Left renal pelvis (tissue), 4 donors: ENCODE measurements at regions not wholly inside any gene's neighbourhood (a gene's known extent, or its start where the extent isn't known, plus 50 kb on each side); places are given as distances from the start of the nearest gene placed in this dataset.
"Not testable (repeated sequence)": the region's sequence is repeated elsewhere in the genome, so short reads cannot be mapped to it uniquely, and the experiment has no call there.

ENCODE experiments used
- DNase-seq, 4 donors: peaks; one replicate each; pipeline ENCODE4 v3.0.0-alpha.2; 2013; ENCODE audit warnings: low read depth in 4 of 4, low spot score in 3 of 4

DNA sequence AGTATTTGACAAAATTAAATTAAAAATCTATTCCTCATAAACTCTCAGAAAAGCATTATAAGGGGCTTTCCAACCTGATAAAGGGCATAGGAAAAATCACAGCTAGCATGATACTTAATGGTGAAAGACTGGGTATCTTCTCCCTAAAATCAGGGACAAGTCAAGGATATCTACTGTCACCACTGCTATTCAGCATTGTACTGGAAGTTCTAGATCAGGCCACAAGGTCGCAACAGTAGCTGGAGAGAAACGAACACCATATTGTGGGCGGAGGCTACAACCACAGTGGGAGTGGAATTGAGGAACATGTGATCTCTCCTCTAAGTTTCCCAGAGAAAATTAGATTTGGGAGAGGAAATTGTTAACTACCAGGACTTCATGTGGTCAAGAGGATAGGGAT, 70.0 kb upstream of the NAMPT start:
- no peak for DNase-seq

DNA sequence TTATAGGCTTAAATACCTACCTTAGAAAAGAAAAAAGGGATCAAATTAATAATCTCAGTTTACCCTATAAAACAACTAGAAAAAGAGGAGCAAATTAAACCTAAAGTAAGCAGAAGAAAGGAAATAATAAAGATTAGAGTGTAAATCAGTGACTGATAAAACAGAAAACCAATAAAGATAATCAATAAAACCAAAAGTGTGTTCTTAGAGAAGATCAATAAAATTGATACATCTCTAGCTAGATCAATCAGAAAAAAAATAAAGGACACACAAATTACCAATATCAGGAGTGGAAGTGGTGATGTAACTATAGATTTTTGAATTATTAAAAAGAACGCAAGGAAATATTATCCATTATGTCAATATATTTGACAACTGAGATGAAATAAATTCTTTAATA, 69.2 kb upstream of the NAMPT start:
- no peak for DNase-seq

DNA sequence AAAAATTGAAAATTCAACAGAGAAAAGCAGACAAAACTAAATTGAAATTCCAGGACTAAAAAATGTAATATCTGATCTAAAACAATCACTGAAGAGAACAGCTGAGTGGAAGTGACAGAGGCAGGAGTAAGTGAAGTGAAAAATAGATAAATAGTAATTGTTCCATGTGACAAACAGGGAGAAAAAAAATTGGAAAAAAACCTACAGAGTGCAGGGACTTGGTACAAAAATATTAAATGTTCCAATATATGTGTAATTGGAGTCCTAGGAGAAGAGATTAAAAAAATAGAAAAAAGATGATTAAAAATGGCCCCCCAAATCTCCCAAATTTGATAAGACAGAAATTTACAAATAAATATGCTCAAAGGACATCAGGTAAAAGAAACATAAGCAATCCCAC, 63.4 kb upstream of the NAMPT start:
- DNase-seq: no peak

DNA sequence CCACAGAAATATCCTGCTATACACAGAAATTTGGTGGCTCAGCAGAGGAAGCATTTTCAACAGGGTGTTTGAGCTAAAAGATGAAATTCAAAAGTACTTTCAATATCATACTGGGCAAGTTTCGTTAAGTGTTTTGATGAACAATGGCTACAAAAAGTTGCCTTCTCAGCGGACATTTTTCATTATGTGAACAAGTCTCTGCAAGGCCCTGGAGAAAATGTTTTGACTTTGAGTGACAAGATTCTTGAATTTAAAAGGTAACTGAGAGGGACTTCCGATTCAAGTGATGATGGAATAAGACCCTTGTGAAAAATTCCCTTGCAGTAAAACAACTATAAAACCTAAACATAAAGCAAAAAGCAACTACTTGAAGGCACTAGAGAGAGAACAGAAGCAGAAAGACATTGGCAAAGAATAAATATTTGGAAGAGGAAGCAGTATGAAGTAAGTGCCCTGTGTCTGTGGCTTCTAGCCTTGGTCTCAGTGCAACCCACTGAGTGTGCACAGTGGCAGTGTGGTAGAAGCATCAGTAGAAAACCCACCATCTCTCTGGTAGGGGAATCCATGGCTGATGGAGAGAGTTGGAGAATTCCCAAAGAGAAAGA, 62.5 kb upstream of the NAMPT start:
- DNase-seq: no peak

DNA sequence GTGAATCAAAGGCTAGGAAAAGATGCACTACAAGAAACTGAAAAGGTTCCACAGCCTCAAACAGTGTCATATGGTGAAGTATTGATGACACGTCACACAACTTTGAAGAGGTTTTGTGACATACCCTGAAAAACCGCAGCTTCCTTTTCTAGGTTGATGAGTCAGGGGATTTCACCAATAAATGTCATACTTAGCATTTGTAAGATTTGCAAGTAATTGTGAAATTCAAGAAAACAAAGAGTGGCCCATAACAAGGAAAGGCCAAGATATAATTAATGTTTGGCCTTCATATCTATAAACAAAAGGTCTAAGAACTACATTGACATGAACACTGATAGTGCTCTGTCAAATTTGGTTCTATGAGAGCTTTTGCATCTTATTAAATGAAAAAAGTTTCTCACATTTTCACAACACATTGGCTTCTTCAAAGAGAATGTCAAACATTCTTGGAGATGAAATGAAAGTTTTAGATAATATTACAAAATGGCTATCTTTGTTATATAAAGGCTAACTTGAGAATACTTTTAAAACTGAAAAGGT, 62.0 kb upstream of the NAMPT start:
- no peak for DNase-seq

DNA sequence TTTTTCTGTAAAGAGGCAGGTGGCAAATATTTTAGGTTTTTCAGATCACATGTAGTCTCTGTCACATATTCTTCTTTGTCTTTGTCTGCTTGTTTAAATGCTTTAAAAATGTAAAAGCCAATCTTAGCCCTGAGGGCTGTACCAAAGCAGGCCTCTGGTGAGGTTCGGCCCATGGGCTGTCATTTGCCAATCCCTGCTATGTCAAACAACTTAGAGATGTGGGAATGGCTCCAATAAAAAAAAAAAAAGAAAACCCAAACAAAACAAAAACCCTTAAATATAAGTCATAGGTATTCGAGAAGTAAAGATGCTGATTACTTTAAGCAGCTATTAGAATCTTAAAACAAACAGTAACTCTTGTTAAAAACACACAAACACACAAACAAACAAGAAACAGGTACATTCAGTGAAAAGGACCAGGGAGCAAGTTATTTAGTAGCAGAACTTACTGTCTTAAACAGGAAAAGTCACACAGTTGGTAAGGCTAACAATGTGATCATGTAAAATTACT, 61.4 kb upstream of the NAMPT start:
- no peak for DNase-seq

DNA sequence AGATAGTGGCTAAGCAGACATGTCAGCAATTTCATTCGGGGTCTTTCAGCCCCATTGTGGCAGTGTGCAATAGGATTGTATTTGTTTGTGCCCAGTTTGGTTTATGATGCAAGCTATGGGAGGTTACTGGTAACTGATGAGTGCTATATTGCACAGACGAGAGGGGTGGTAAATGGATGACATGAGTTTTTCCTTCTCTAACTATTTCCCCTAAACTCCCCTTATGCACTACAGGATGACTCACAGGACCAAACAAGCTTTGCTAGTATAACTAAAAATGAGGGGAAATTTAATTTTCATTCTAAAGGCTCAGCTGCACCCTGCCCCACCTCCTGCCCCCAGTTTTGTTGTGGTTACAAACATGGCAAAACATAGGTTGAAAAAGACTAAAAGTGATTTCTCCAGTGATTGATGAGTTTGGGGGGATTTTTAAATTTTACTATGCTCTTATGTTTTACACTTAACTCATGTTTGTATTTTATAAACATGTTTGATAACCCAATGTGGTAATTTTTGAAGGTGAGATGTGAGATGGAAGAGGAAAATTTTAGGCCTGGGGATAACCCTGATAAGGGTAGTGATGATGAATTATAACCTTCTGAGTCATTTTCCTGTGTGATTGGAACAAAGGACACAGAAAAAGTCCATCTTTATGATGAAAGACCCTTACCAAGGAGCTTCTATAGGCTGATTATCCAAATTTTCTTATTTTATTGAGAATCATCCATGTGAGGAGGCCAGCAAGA, 60.8 kb upstream of the NAMPT start:
- DNase-seq: no peak

DNA sequence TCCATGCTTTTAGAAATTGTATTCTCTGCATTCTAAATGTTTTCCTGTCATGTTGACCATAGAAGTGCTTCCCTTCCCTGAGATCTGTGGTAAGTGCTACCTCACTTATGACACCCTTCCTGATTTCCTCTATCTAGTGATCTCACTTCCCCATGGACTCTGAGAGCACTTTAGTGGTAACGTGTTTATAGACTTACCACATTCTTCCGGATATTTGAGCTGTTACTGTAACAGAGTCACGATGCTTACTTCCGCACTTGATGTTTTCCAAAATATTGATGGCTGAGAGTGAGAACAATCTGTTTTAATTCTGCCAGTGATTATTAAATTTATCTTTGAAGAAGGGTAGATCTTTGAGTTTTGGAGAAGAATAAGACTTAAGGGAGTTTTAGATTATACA, 60.1 kb upstream of the NAMPT start:
- no peak for DNase-seq

DNA sequence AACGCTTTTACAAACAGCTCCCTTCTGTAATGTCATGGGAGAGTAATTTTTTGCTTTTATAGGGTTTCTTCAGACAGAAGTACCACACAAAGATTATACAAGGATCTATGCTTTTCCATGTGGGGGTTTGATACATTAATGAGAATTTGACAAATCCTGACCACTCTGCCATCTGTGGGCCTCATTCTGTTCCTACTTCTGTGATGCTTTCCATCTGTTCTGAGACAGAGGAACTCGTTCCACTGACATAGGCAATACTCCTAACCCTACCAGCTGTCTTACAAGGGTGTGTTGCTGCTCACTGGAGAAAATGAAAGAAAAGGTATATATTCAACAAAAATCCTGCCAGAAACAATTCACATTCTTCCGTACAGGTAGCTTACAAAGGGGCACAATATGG, 59.4 kb upstream of the NAMPT start:
- DNase-seq: no peak

DNA sequence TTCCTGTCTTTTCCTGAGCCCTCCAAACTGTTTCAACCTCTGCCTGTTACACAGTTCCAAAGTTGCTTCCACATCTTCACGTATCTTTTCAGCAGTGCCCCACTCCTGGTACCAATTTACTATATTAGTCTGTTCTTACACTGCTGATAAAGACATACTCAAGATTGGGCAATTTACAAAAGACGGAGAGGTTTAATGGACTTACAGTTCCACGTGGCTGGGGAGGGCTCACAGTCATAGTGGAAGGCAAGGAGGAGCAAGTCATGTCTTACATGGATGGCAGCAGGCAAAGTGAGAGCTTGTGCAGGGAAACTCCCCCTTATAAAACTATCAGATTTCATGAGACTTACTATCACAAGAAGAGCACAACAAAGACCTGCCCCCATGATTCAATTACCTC, 57.3 kb upstream of the NAMPT start:
- not testable (repeated sequence) for DNase-seq

DNA sequence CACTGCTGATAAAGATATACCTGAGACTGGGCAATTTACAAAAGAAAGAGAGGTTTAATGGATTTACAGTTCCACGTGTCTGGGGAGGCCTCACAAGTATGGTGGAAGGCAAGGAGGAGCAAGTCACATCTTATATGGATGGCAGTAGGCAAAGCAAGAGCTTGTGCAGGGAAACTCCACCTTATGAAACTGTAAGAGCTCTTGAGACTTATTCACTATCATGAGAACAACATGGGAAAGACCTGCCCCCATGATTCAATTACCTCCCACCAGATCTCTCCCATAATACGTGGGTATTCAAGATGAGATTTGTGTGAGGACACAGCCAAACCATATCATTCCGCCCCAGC, 55.4 kb upstream of the NAMPT start:
- not testable (repeated sequence) for DNase-seq

DNA sequence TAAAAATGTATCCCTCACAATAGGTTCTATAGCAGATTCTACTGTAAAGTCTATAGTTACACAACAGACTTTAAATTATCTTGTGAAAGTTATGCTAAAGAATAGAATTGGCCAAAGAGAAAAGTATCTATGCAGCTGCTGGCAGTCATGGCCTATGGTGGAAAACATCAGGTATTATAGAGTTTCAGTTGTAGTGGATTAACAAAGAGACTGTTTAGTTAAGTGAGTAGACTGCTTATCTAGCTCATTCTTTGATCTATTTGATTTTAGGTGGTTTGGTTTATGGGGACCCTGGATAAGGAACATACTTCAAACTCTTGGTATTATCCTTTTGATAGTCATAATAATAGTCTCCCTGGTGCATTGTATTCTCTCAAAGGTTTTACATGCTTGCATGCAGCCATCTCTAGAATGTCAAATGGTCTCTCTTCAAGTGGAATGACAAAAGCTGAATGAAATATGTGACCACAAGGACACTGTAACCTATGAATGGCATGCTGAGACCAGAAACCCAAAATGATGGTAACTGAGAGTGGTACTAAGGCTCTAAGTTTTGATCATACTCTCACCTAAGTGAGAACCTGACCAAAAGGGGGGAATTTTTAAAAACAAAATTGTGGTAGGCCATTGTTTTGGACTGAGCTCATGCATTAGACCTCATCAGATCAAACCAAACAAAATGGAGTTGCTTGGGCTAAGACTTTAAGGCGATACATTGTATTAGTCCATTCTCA, 54.9 kb upstream of the NAMPT start:
- no peak for DNase-seq

DNA sequence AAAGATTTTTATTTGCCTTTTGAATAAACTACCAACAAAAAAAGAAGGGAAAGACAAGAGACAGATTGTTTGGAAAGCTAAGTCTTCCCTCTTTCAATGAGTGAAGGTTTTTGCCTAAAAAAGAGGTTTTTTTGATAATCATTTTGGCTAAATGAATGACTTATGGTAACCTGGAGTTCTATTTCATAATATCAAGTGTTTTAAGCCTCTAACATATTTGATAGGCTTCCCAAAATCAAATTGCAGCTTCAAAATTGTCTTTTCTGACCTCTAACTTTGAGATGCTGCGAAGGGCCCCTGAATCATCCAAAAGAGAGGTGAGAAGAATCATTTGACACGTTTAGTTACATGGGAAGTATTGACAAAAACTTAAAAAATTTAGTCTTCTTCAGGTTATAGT, 53.0 kb upstream of the NAMPT start:
- no peak for DNase-seq

DNA sequence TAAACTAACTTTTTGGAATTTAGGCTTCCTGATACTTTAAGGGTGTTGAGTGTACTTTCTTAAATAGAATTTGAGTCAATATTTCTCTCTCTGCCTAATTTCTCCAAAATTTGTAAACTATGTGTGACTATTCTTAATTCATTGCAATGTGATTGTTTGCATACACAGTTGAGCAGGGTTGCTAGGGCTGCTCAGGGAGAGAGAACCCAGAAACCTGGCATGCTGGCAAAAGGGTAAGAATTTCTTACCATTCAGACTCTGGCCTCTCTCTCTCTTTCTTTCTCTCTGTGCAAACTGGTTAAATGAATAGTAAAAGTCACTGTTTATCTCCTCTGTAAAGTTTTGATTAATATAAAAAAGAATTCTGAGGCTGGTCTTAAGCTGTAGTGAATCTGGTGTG, 51.0 kb upstream of the NAMPT start:
- DNase-seq: no peak
